Karpas-422 (cell line): ENCODE measurements at regions not wholly inside any gene's neighbourhood (a gene's known extent, or its start where the extent isn't known, plus 50 kb on each side); places are given as distances from the start of the nearest gene placed in this dataset.

Source experiments
- DNase-seq: peaks from one replicate; pipeline ENCODE4 v3.0.0-alpha.2; 2015
- H2AFZ ChIP-seq: fragments of 200-600 bp; sonication (generic); 2 replicates; pipeline ENCODE4 v1.6.1; 2014; ENCODE audit warnings: antibody characterized with exemption, low read length, mixed read lengths
- H3K27ac ChIP-seq: fragments of 200-600 bp; sonication (generic); 2 replicates; pipeline ENCODE4 v1.5.1; 2014; ENCODE audit warnings: mild to moderate bottlenecking, low read length, moderate library complexity
- H3K27me3 ChIP-seq: fragments of 200-600 bp; sonication (generic); 2 replicates; pipeline ENCODE4 v1.6.1; 2014; ENCODE audit warnings: low read length, mixed read lengths
- H3K36me3 ChIP-seq: fragments of 200-600 bp; sonication (generic); 2 replicates; pipeline ENCODE4 v1.6.1; 2014; ENCODE audit warnings: low read length, mixed read lengths; ENCODE audit not compliant: insufficient read depth
- H3K4me1 ChIP-seq: fragments of 200-600 bp; sonication (generic); 2 replicates; pipeline ENCODE4 v1.6.1; 2014; ENCODE audit warnings: mild to moderate bottlenecking, low read length, mixed read lengths
- H3K4me2 ChIP-seq: fragments of 200-600 bp; sonication (generic); 2 replicates; pipeline ENCODE4 v1.6.1; 2014; ENCODE audit warnings: low read length, low read depth, mild to moderate bottlenecking; ENCODE audit not compliant: poor library complexity, severe bottlenecking
- H3K4me3 ChIP-seq: fragments of 200-600 bp; sonication (generic); 2 replicates; pipeline ENCODE4 v1.5.1; 2014; ENCODE audit warnings: mild to moderate bottlenecking, antibody characterized with exemption, low read length, mixed read lengths
- H3K79me2 ChIP-seq: fragments of 200-600 bp; sonication (generic); 2 replicates; pipeline ENCODE4 v1.6.1; 2014; ENCODE audit warnings: mild to moderate bottlenecking, low read length, mixed read lengths
- H3K9ac ChIP-seq: fragments of 200-600 bp; sonication (generic); 2 replicates; pipeline ENCODE4 v1.6.0; 2014; ENCODE audit warnings: low read length
- H3K9me2 ChIP-seq: fragments of 200-600 bp; sonication (generic), shearing (Covaris generic); replicated peaks from 2 replicates; pipeline ENCODE4 v1.6.0; 2014; ENCODE audit warnings: mild to moderate bottlenecking, low read length, moderate library complexity; ENCODE audit not compliant: insufficient read depth
- H3K9me3 ChIP-seq: fragments of 300-700, 200-600 bp; sonication (generic); 2 replicates; pipeline ENCODE4 v1.6.1; 2014; ENCODE audit warnings: low read length, mixed read lengths
- H4K20me1 ChIP-seq: fragments of 200-600 bp; sonication (generic); 2 replicates; pipeline ENCODE4 v1.6.1; 2014; ENCODE audit warnings: mild to moderate bottlenecking, antibody characterized with exemption, low read length, low read depth; ENCODE audit not compliant: insufficient read depth

DNA sequence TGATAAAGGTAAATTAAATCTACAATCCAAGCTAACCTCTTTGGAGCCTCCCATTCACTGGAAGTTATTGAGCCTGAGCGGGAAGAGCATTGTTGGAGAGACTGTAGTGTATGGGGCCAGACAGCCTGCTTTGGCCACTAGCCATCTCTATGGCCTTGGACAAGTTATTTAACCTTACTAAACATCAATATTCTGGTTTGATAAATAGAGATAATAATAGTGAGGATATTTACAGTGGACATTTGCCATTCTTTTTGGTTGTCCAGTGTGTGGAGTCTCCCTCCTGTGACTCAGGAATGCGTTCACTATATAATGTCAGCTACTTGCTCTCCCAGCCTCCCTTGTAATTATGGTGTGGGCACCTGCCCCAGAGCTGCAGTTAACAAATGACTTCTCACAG is 216.1 kb downstream of the SLC38A4 start:
- H2AFZ ChIP-seq = no peak overlapping the region
- no peak overlapping the region for H3K27ac ChIP-seq
- no peaks in the 10 kb centered on the region for H3K9me2 ChIP-seq
- H3K4me1 ChIP-seq = no peaks in the 10 kb centered on the region
- 0 out of 2 replicates have a peak, but pooled peaks cover 2% of the 10 kb centered on the region for H3K27me3 ChIP-seq
- no peaks in the 10 kb centered on the region for H3K9me3 ChIP-seq
- no peak overlapping the region for H3K4me3 ChIP-seq
- H3K79me2 ChIP-seq = no peaks in the 10 kb centered on the region
- H3K9ac ChIP-seq = no peak overlapping the region
- no peak overlapping the region for H3K4me2 ChIP-seq
- no peaks in the 10 kb centered on the region for H3K36me3 ChIP-seq
- H4K20me1 ChIP-seq = no peaks in the 10 kb centered on the region
- DNase-seq = no peak

DNA sequence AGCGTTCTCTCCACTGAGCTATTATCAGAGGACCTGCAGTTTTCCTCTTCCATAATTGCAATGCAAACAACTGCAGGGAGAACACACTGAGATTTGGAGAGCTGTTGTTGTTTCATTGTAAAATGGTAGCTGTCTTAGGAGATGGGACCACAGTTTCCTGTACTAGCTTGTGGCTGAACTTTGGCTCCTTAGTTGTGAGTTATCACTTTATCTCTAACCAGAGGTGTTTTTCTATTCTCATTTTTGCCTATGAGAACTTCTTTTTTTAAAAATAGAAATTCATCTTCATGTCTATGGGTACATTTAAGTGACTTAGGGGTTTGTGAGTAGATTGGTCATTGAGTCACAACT is 216.5 kb downstream of the SLC38A4 start:
- no peaks in the 10 kb centered on the region for H3K9me3 ChIP-seq
- H3K4me3 ChIP-seq = no peak overlapping the region
- no peaks in the 10 kb centered on the region for H3K4me1 ChIP-seq
- no peaks in the 10 kb centered on the region for H3K9me2 ChIP-seq
- no peaks in the 10 kb centered on the region for H4K20me1 ChIP-seq
- H3K27ac ChIP-seq = no peak overlapping the region
- no peak overlapping the region for H3K4me2 ChIP-seq
- no peak overlapping the region for H3K9ac ChIP-seq
- H2AFZ ChIP-seq = no peak overlapping the region
- H3K36me3 ChIP-seq = no peaks in the 10 kb centered on the region
- DNase-seq = no peak
- no peaks in the 10 kb centered on the region for H3K79me2 ChIP-seq
- 0 out of 2 replicates have a peak, but pooled peaks cover 2% of the 10 kb centered on the region for H3K27me3 ChIP-seq

DNA sequence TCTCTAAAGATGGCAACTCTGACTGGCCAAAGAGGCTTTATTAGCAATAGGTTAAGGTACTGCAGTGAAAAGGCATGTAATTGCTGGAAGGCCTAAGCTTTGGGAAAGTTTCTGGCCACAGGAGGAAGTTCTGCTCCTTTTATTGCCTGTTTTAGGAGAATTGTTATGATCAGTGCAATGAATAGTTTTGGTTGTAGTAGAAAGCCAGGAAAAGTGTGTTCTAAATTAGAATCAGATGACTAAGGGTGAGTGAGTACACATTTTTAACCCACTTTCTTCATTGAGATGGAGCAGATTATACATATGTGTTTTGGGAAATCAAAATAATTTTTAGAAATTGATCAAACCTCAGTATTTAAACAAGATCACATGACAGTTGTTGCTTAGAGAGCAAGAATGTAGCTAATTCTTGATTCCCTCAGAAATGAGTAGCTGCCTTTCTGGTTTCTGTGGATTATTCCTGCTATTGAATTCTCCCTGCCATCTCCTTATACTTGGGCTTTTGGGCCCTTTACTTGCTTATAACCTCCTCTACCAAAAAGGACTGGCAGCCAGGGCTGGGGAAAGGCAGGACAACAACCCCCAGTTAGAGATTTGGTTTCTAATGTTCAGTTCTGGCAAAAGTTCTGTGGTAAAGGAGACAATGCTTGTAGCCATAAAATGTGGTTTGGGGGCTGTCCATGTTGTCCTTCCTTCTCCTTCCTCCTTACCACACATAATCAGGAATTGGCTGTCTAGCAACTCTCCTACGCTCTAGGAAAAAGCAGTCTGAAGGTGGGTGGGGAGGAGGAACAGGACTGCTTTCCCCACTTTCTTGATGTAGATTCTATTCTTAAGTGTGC is 217.1 kb downstream of the SLC38A4 start:
- Histone ChIP-seq H3K27ac (no peak overlapping the region), H3K4me3 (no peak overlapping the region), H3K4me2 (no peak overlapping the region), H3K36me3 (no peaks in the 10 kb centered on the region), H3K9ac (no peak overlapping the region), H3K9me2 (no peaks in the 10 kb centered on the region), H3K79me2 (no peaks in the 10 kb centered on the region), H3K27me3 (0 out of 2 replicates have a peak, but pooled peaks cover 2% of the 10 kb centered on the region), H3K9me3 (no peaks in the 10 kb centered on the region), H4K20me1 (no peaks in the 10 kb centered on the region), H2AFZ (no peak overlapping the region), H3K4me1 (no peaks in the 10 kb centered on the region)
- DNase-seq = no peak

DNA sequence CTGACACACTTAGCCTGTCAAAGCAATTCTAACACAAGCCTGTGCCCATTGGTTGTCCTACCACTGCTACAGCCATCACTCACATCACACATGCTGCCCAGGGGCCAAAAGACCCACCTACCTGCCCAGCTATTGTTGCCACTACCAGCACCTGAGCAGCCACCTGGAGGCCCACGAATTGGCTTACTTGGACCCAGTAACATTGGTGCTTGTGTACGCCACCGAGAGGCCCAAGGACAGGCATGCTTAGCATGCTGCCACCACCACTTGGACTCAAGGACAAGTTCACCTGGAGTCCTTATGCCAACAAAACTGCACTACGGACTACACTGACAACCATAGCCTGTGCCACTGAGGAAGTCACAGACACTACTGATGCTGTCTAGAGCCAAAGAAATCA is 221.1 kb downstream of the SLC38A4 start:
- Histone ChIP-seq H3K27me3 (no peaks in the 10 kb centered on the region), H3K9me3 (0 out of 2 replicates have a peak, but pooled peaks cover 3% of the 10 kb centered on the region), H3K4me1 (no peaks in the 10 kb centered on the region), H2AFZ (no peak overlapping the region), H4K20me1 (no peaks in the 10 kb centered on the region), H3K36me3 (no peaks in the 10 kb centered on the region), H3K4me3 (no peak overlapping the region), H3K9ac (no peak overlapping the region), H3K79me2 (no peaks in the 10 kb centered on the region), H3K9me2 (no peaks in the 10 kb centered on the region), H3K4me2 (no peak overlapping the region), H3K27ac (no peak overlapping the region)
- no peak for DNase-seq

DNA sequence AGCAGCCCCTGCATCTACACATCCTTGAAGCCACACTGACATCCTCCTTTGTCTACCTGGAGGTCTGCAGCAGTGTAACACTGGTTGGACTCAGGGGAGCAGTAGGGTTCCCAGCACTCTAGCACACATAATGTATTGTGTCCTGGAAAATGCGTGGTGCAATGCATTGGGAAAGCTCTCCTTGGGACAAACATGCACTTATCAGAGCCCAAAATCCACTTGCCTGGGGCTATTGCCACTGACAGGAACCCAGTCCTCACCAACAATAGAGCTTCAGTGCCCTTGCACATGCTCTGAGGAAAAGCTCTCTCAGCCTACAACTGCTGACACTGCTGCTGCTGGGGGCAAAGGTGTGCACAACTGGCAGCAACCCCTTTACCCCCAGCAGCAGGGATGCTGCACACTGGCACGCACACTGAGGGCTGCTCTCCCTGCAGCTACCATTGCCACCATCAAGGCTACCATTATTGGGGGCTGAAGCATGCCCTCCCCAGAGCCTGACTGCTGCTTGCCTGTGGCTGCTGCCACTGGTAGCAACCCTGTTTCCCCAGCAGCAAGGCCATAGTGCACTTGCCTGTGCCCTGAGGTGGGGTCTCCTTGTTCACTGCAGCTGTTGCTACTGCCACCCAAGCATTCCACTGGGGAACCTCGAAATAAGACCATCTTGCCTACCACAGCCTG is 221.9 kb downstream of the SLC38A4 start:
- Histone ChIP-seq H3K4me2 (no peak overlapping the region), H3K4me3 (no peak overlapping the region), H3K27me3 (no peaks in the 10 kb centered on the region), H3K27ac (no peak overlapping the region), H3K9me3 (0 out of 2 replicates have a peak, but pooled peaks cover 3% of the 10 kb centered on the region), H3K9ac (no peak overlapping the region), H3K4me1 (no peaks in the 10 kb centered on the region), H3K9me2 (no peaks in the 10 kb centered on the region), H3K79me2 (no peaks in the 10 kb centered on the region), H4K20me1 (no peaks in the 10 kb centered on the region), H3K36me3 (no peaks in the 10 kb centered on the region), H2AFZ (no peak overlapping the region)
- no peak for DNase-seq

DNA sequence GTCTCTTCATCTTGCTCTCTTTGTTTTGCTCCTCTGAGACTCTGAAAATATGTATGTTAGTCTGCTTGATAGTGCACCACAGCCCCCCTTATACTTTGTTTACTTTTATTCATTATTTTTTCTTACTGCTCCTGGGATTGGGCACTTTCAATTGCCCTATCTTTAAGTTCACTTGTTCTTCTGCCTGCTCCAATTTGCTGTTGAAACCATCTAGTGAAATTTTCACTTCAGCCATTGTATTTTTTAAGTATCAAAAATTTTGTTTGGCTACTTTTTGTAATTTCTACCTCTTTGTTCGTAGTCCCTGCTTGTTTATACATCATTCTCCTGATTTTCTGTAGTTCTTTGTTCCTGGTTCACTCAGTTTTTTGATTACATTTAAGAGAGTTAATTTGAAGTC is 223.3 kb downstream of the SLC38A4 start:
- no peaks in the 10 kb centered on the region for H3K27me3 ChIP-seq
- H4K20me1 ChIP-seq = no peaks in the 10 kb centered on the region
- H2AFZ ChIP-seq = no peak overlapping the region
- no peak overlapping the region for H3K9ac ChIP-seq
- 0 out of 2 replicates have a peak, but pooled peaks cover 3% of the 10 kb centered on the region for H3K9me3 ChIP-seq
- H3K36me3 ChIP-seq = no peaks in the 10 kb centered on the region
- no peak overlapping the region for H3K4me2 ChIP-seq
- H3K9me2 ChIP-seq = no peaks in the 10 kb centered on the region
- no peak overlapping the region for H3K4me3 ChIP-seq
- H3K27ac ChIP-seq = no peak overlapping the region
- no peak for DNase-seq
- no peaks in the 10 kb centered on the region for H3K79me2 ChIP-seq
- no peaks in the 10 kb centered on the region for H3K4me1 ChIP-seq

DNA sequence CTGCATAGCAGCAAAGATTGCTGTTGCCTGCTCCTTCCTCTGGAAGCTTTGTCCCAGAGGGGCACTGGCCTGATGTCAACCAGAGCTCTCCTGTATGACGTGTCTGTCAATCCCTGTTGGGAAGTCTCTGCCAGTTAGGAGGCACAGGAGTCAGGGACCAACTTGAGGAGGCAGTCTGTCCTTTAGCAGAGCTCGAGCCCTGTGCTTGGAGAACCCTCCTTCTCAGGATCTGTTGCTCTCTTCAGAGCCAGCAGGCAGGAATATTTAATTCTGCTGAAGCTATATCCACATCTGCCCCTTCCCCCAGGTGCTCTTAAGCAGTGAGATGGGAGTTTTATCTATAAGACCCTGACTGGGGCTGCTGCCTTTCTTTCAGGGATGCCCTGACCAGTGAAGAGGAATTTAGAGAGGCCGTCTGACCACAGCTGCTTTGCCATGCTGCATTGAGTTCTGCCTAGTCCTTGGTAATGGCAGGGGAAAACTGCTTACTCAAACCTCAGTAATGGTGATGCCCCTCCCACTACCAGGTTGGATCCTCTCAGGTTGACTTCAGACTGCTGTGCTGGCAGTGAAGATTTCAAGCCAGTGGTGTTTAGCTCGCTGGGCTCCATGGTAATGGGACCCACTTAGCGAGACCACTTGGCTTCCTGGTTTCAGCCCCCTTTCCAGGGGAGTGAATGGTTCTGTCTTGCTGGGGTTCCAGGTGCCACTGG is 218.6 kb upstream of the SLC38A2 start:
- Histone ChIP-seq H3K9me2 (no peaks in the 10 kb centered on the region), H3K9ac (no peak overlapping the region), H4K20me1 (no peaks in the 10 kb centered on the region), H3K4me3 (no peak overlapping the region), H3K9me3 (no peaks in the 10 kb centered on the region), H3K4me2 (no peak overlapping the region), H3K79me2 (no peaks in the 10 kb centered on the region), H3K36me3 (no peaks in the 10 kb centered on the region), H3K4me1 (no peaks in the 10 kb centered on the region), H3K27me3 (no peaks in the 10 kb centered on the region), H3K27ac (no peak overlapping the region), H2AFZ (no peak overlapping the region)
- no peak for DNase-seq
